CD4-positive, alpha-beta T cell treated with Interferon gamma for 1 hour (primary cell): ENCODE measurements at regions not wholly inside any gene's neighbourhood (a gene's known extent, or its start where the extent isn't known, plus 50 kb on each side); places are given as distances from the start of the nearest gene placed in this dataset.
"Not testable (repeated sequence)": the region's sequence is repeated elsewhere in the genome, so short reads cannot be mapped to it uniquely, and the experiment has no call there.

Experiments
- DNase-seq: peaks from one replicate; pipeline ENCODE4 v3.0.0-alpha.2; 2020

- DNase-seq, result peak; percentile 27
Measured at GRCh38 chr11:71383461-71383860, 64.7 kb downstream of the DHCR7 start.

GRCh38 chr11:71381781-71382505 is 66.2 kb downstream of the DHCR7 start:
- peak; percentile 33 for DNase-seq

GRCh38 chr11:71379701-71380100 is 68.5 kb downstream of the DHCR7 start:
- DNase-seq, result no peak

GRCh38 chr11:71373791-71374454 is 74.3 kb downstream of the DHCR7 start:
- DNase-seq, result no peak

- DNase-seq, result no peak
Measured at GRCh38 chr11:71372693-71373657, 75.2 kb downstream of the DHCR7 start.

GRCh38 chr11:71371674-71372069 is 76.5 kb downstream of the DHCR7 start:
- no peak for DNase-seq

GRCh38 chr11:71370895-71371673 is 77.1 kb downstream of the DHCR7 start:
- DNase-seq, result no peak

GRCh38 chr11:71370020-71370747 is 78.0 kb downstream of the DHCR7 start:
- no peak for DNase-seq

- DNase-seq, result no peak
Measured at GRCh38 chr11:71369411-71369810, 78.8 kb downstream of the DHCR7 start.

GRCh38 chr11:71368966-71369365 is 79.2 kb downstream of the DHCR7 start:
- DNase-seq, result no peak

GRCh38 chr11:71367756-71368155 is 80.4 kb downstream of the DHCR7 start:
- DNase-seq, result no peak

GRCh38 chr11:71367276-71367675 is 80.9 kb downstream of the DHCR7 start:
- DNase-seq, result not testable (repeated sequence)

GRCh38 chr11:71366076-71366475 is 82.1 kb downstream of the DHCR7 start:
- DNase-seq, result no peak

GRCh38 chr11:71365626-71366025 is 82.6 kb downstream of the DHCR7 start:
- DNase-seq, result no peak

GRCh38 chr11:71364806-71365205 is 83.4 kb downstream of the DHCR7 start:
- no peak for DNase-seq

- no peak for DNase-seq
Measured at GRCh38 chr11:71364176-71364671, 84.0 kb downstream of the DHCR7 start.

GRCh38 chr11:71363721-71364120 is 84.5 kb downstream of the DHCR7 start:
- DNase-seq, result no peak

GRCh38 chr11:71358963-71359567 is 89.1 kb downstream of the DHCR7 start:
- no peak for DNase-seq

- DNase-seq, result no peak
Measured at GRCh38 chr11:71358122-71358728, 90.0 kb downstream of the DHCR7 start.

- no peak for DNase-seq
Measured at GRCh38 chr11:71357414-71357813, 90.8 kb downstream of the DHCR7 start.

GRCh38 chr11:71356904-71357303 is 91.3 kb downstream of the DHCR7 start:
- no peak for DNase-seq
